ENCODE measurements at regions not wholly inside any gene's neighbourhood (a gene's known extent, or its start where the extent isn't known, plus 50 kb on each side); places are given as distances from the start of the nearest gene placed in this dataset.
A peak's percentile ranks its signal among the peaks of the same experiment; 100 is the strongest.

DNA sequence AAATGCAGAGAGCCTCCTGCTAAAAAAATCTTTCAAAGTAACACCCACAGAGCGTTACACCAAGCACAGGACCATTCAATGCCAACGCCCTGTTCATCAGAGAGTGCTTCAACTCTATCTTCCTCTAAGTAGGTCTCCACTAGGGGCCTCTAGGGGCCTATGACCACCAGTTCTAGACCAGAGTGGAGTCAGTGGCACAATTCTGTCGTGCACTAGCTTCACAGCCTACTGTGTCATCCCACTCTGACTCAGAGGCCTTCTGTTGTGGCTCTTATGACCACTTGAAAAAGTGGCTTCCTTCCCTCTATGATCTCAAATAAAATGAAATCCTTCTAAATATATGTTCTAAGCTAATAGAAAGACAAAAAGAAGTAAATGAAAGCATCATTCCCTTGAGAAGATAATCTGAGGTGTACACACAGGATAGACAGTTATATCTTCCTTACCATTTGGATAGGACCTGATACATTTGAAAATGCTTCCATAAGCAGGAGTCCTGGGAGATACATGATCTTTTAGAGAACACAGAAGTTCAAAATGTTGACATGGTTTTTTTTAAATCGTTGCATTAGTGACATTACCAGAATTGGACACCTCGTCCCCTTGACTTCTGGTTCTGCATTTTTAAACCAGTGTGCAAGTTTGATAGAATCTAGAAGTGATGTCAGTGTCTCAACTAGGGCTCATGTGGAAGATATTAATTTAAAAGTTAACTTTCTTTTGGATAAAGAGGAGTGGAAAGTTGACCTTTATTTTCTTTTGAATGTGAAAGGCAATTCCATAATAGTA, 151.9 kb downstream of the SH3BGRL2 start:
- DNase-seq (ENCODE audit: low spot score), result no peak
- TF ChIP-seq, protein P1, sequence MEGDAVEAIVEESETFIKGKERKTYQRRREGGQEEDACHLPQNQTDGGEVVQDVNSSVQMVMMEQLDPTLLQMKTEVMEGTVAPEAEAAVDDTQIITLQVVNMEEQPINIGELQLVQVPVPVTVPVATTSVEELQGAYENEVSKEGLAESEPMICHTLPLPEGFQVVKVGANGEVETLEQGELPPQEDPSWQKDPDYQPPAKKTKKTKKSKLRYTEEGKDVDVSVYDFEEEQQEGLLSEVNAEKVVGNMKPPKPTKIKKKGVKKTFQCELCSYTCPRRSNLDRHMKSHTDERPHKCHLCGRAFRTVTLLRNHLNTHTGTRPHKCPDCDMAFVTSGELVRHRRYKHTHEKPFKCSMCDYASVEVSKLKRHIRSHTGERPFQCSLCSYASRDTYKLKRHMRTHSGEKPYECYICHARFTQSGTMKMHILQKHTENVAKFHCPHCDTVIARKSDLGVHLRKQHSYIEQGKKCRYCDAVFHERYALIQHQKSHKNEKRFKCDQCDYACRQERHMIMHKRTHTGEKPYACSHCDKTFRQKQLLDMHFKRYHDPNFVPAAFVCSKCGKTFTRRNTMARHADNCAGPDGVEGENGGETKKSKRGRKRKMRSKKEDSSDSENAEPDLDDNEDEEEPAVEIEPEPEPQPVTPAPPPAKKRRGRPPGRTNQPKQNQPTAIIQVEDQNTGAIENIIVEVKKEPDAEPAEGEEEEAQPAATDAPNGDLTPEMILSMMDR (IDR thresholded peaks at IDR 0.05; ENCODE audit: extremely low read depth, insufficient read depth, missing control alignments), result no peak
- in situ Hi-C loops (cut with MboI; ENCODE audit: low pct_unique_long_range_greater_than_20kb, low sequenced_read_pairs, unreplicated experiment), result no loop called here

DNA sequence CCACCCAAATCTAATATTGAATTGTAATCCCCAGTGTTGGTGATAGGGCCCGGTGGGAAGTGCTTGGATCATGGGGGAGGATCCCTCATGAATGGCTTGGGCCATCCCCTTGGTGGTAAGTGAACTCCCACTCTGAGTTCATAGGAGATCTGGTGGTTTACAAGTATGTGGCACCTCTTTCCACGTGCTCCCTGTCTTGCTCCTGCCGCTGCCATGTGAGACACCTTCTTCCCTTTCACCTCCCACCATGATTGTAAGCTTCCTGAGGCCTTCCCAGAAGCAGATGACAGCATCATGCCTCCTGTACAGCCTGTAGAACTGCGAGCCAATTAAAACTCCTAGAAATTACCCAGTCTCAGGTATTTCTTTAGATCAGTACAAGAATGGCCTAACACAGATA, 150.8 kb downstream of the SH3BGRL2 start:
- DNase-seq (ENCODE audit: low spot score), result no peak
- TF ChIP-seq, protein P1 (IDR thresholded peaks at IDR 0.05; ENCODE audit: extremely low read depth, insufficient read depth, missing control alignments), result no peak
- in situ Hi-C loops (cut with MboI; ENCODE audit: low pct_unique_long_range_greater_than_20kb, low sequenced_read_pairs, unreplicated experiment), result no loop called here

DNA sequence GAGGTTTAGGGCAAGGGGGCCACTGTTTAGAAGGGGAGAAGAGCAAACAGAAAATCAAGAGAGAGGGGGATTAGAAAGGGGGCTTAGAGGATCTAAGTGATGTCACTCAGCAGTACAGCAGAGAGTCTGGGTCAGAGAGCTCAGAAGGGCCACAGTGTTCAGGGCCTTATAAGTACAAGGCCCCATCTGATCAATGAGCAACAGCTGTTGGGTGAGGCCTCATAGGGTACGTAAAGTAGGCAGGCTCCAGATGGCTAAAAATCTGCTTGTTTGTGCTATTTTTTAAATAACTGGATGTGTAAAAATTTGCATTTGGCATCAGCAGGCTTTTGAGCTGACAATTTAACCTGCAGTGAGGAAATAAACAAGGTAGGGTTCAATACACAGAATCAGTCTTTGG, 149.8 kb downstream of the SH3BGRL2 start:
- in situ Hi-C loops (cut with MboI; ENCODE audit: low pct_unique_long_range_greater_than_20kb, low sequenced_read_pairs, unreplicated experiment), result no loop called here
- no peak for DNase-seq (ENCODE audit: low spot score)
- TF ChIP-seq, protein P1 (IDR thresholded peaks at IDR 0.05; ENCODE audit: extremely low read depth, insufficient read depth, missing control alignments), result no peak

DNA sequence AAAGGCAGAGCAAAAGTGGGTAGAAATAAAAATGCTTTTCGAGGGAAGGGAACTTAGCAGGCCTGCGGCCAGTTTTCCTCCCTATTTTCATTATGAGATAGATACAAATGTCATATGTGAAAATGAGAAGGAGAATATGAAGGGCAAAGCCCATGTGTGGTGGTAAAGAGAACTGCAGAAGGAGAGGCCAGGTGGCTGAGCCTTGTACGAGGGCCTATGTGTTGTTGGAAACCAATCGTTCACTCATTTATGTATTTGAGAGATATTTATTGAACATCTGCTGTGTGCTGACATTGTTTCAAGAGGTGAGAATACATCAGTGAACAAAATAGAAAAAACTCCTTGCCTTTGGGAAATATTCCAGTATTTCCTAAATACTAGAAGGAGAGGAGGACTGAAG, 147.7 kb downstream of the SH3BGRL2 start:
- DNase-seq (ENCODE audit: low spot score), result no peak
- in situ Hi-C loops (cut with MboI; ENCODE audit: low pct_unique_long_range_greater_than_20kb, low sequenced_read_pairs, unreplicated experiment), result no loop called here
- TF ChIP-seq, protein P1 (IDR thresholded peaks at IDR 0.05; ENCODE audit: extremely low read depth, insufficient read depth, missing control alignments), result no peak

DNA sequence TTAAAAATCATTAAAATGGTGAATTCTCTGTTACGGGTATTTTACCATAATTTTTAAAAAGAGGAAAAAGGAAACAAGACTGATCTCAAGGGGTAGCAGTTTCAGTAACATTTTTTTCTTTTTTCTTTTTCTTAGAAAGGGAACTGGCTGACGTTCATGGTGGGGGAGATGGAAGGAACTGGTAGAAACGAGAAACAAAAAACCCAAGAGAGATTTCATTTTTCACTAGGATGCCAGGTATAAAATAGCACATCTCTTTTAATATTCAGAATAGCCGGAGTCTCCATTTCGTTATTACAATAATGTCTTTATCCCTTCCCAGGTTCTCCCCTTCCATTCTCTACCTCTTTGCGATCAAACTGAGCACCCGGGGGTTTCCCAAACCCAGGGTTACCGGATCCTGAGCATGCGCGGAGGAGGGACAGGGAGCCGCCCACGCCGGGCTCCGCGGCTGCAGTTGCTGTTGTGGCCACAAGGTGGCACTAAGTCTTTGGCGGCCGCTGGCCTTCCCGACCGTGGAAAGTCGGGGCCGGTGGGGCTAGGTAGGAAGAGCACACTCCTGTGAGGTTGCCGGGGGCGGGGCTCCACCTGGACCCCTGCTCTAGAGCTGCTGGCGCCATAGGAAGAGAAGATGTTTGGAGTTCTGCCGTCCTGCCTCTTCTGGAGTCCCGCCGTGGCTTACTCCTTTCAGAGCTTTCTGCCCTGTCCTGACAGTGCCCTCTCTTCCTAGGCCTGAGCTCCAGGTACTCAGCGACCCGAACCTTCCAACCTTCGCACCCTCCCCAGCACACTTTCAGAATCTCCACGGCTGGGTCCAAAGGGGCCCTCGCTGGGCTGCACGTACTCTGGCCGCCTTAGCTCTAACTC, 146.8 kb downstream of the SH3BGRL2 start:
- in situ Hi-C loops (cut with MboI; ENCODE audit: low pct_unique_long_range_greater_than_20kb, low sequenced_read_pairs, unreplicated experiment), result no loop called here
- peak; percentile 89 for DNase-seq (ENCODE audit: low spot score)
- TF ChIP-seq, protein P1 (IDR thresholded peaks at IDR 0.05; ENCODE audit: extremely low read depth, insufficient read depth, missing control alignments), result peak; percentile 99

DNA sequence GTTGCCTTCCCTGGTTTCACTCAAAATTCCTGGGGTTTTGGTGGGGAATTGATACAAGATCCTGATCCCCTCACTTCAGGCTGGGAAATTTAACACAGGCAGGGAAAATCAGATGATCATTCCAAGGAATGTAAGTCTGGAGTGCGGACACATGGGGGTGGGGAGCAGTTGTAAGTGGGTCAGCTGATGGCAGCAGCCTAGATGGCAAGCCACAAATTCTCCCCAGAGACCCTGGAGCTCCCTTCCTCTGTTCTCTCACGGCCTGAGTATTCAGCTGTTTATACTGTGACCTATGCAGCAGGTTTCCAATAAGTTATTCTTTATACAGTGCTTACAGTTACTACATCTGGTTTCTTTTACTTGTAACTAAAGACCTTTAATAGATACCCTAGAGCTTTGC, 144.9 kb downstream of the SH3BGRL2 start:
- no peak for DNase-seq (ENCODE audit: low spot score)
- in situ Hi-C loops (cut with MboI; ENCODE audit: low pct_unique_long_range_greater_than_20kb, low sequenced_read_pairs, unreplicated experiment), result no loop called here
- TF ChIP-seq, protein P1 (IDR thresholded peaks at IDR 0.05; ENCODE audit: extremely low read depth, insufficient read depth, missing control alignments), result no peak

Measured in GM13977 (cell line).